MM.1S (cell line): ENCODE measurements at regions not wholly inside any gene's neighbourhood (a gene's known extent, or its start where the extent isn't known, plus 50 kb on each side); places are given as distances from the start of the nearest gene placed in this dataset.

Experiments used
- CTCF ChIP-seq: fragments of 300-600 bp; sonication (generic); IDR thresholded peaks from 2 replicates; pipeline ENCODE4 v1.5.1; 2016; ENCODE audit warnings: antibody characterized with exemption, low read length, mixed read lengths
- EZH2 ChIP-seq: fragments of 300-600 bp; sonication (generic); optimal IDR thresholded peaks from 2 replicates; pipeline ENCODE3; 2017; ENCODE audit warnings: low read depth, mild to moderate bottlenecking, antibody characterized with exemption, low read length, mixed read lengths
- EZH2phosphoT487 ChIP-seq: fragments of 300-600 bp; sonication (generic); IDR thresholded peaks from 2 replicates; pipeline ENCODE4 v1.6.1; 2018; ENCODE audit warnings: antibody characterized with exemption, low read length

DNA sequence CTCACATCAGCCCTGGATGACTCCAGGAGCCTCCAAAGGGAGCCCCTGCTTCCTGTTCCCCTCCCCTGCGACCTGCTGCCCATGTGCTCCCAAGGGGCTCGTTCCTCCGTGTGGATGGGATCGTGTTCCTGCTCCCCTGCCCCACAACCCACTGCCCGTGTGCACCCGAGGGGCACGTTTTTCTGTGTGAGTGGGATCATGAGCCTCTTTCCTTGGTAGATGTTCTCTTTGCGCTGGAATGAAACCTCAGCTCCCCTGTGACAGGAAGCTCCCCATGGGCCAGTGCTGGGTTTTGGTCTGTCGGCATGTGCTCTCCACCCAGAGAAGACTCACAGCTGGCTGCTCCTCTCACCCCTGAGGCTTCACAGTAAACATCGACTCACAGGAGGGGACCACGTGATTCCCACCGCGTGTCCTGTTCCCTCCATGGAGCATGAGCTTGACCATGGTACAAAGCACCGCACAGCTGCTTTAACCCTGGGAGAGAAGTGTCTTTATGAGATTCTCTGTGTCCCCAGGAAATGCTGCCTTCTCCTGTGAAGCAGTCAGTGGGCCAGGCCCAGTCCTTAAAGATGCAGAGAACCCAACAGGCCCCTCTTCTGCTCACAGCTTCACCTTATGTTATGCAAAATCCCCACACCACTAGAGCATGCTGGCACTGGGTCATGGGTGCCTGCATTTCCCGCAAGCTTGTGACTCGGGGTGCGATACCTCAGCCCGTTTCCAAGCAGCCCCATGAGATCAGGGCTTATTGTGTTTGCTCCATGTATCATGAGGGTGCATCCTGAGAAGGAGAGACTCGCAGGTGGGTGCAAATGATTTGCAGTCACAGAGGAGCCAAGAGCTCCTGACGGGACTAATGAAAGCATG, 215.1 kb downstream of the ERMARD start:
- TF ChIP-seq EZH2 (no peak), CTCF (no peak), EZH2phosphoT487 (no peak)
